HL-60 (cell line): ENCODE measurements at regions not wholly inside any gene's neighbourhood (a gene's known extent, or its start where the extent isn't known, plus 50 kb on each side); places are given as distances from the start of the nearest gene placed in this dataset.

Experiments
- GABPA ChIP-seq: IDR thresholded peaks from 2 replicates; pipeline ENCODE4 v1.6.1; 2012; ENCODE audit warnings: low read depth
- POLR2AphosphoS5 ChIP-seq: IDR thresholded peaks from 2 replicates; pipeline ENCODE4 v1.6.1; 2012; ENCODE audit warnings: low read depth
- SPI1 ChIP-seq: IDR thresholded peaks from 2 replicates; pipeline ENCODE4 v1.6.1; 2012; ENCODE audit warnings: low read depth, mild to moderate bottlenecking, borderline replicate concordance
- TF ChIP-seq, protein P1 (sequence below): IDR thresholded peaks from one replicate; pipeline ENCODE4 v1.5.1; 2011; ENCODE audit warnings: low read length, control low read depth, inconsistent platforms; ENCODE audit not compliant: insufficient read depth
- TF ChIP-seq, protein P2 (sequence below): IDR thresholded peaks from 2 replicates; pipeline ENCODE4 v1.6.1; 2012; ENCODE audit warnings: low read depth; ENCODE audit not compliant: insufficient replicate concordance

DNA sequence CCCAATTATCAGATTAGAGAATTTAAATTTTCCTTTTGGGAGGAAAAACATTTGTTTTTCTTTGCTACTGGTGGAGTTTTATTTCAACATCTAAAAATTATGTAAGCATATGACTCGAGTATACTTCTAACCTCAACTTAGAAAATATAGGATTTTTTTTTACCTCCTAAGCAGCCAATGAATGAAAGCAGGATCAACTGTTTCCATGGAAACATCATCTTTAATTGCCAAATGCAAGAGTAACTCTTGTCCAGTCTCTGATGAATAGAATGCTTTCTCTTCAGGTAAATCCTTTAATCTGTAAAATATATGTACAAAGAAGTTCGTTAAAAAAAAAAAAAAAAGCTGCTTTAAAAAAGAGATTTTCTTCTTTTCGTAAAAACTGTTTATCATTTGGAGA is 93.6 kb downstream of the CNTN3 start:
- TF ChIP-seq POLR2AphosphoS5 (no peak), SPI1 (no peak), GABPA (no peak)
- TF ChIP-seq, protein P1, sequence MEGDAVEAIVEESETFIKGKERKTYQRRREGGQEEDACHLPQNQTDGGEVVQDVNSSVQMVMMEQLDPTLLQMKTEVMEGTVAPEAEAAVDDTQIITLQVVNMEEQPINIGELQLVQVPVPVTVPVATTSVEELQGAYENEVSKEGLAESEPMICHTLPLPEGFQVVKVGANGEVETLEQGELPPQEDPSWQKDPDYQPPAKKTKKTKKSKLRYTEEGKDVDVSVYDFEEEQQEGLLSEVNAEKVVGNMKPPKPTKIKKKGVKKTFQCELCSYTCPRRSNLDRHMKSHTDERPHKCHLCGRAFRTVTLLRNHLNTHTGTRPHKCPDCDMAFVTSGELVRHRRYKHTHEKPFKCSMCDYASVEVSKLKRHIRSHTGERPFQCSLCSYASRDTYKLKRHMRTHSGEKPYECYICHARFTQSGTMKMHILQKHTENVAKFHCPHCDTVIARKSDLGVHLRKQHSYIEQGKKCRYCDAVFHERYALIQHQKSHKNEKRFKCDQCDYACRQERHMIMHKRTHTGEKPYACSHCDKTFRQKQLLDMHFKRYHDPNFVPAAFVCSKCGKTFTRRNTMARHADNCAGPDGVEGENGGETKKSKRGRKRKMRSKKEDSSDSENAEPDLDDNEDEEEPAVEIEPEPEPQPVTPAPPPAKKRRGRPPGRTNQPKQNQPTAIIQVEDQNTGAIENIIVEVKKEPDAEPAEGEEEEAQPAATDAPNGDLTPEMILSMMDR, result no peak
- TF ChIP-seq, protein P2, sequence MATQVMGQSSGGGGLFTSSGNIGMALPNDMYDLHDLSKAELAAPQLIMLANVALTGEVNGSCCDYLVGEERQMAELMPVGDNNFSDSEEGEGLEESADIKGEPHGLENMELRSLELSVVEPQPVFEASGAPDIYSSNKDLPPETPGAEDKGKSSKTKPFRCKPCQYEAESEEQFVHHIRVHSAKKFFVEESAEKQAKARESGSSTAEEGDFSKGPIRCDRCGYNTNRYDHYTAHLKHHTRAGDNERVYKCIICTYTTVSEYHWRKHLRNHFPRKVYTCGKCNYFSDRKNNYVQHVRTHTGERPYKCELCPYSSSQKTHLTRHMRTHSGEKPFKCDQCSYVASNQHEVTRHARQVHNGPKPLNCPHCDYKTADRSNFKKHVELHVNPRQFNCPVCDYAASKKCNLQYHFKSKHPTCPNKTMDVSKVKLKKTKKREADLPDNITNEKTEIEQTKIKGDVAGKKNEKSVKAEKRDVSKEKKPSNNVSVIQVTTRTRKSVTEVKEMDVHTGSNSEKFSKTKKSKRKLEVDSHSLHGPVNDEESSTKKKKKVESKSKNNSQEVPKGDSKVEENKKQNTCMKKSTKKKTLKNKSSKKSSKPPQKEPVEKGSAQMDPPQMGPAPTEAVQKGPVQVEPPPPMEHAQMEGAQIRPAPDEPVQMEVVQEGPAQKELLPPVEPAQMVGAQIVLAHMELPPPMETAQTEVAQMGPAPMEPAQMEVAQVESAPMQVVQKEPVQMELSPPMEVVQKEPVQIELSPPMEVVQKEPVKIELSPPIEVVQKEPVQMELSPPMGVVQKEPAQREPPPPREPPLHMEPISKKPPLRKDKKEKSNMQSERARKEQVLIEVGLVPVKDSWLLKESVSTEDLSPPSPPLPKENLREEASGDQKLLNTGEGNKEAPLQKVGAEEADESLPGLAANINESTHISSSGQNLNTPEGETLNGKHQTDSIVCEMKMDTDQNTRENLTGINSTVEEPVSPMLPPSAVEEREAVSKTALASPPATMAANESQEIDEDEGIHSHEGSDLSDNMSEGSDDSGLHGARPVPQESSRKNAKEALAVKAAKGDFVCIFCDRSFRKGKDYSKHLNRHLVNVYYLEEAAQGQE, result no peak
